ENCODE measurements at regions not wholly inside any gene's neighbourhood (a gene's known extent, or its start where the extent isn't known, plus 50 kb on each side); places are given as distances from the start of the nearest gene placed in this dataset.

GRCh38 chr3:3739330-3740060 is 59.7 kb upstream of the LRRN1 start:
- Histone ChIP-seq H3K27ac (ENCODE audit: low read depth in 1 of 2, low read length in 2 of 2) (no peak overlapping the region), H3K4me2 (replicated peaks; ENCODE audit: extremely low read depth, low read length, poor library complexity, severe bottlenecking) (no peak overlapping the region), H2AFZ (ENCODE audit: insufficient read depth, low read depth, low read length, poor library complexity, severe bottlenecking) (no peak overlapping the region), H3K4me1 (ENCODE audit: control insufficient read depth in 1 of 2, insufficient read depth in 2 of 2, low read length in 2 of 2) (no peaks in the 10 kb centered on the region), H3K4me3 (replicated peaks in 1 of 3; ENCODE audit: low read depth in 2 of 3, low read length in 3 of 3) (no peak overlapping the region), H3K9me3 (replicated peaks in 1 of 2; ENCODE audit: control insufficient read depth in 1 of 2, insufficient read depth in 1 of 2, low read length in 2 of 2) (no peaks in the 10 kb centered on the region), H3K36me3 (replicated peaks in 1 of 2; ENCODE audit: control insufficient read depth in 1 of 2, insufficient read depth in 2 of 2, low read length in 2 of 2) (no peaks in the 10 kb centered on the region), H4K20me1 (ENCODE audit: insufficient read depth, low read length) (no peaks in the 10 kb centered on the region), H3K9ac (ENCODE audit: insufficient read depth, low read length, poor library complexity, severe bottlenecking) (no peak overlapping the region), H3K79me2 (ENCODE audit: insufficient read depth, low read length) (no peaks in the 10 kb centered on the region), H3K27me3 (ENCODE audit: control insufficient read depth in 2 of 2, insufficient read depth in 2 of 2, low read length in 2 of 2) (no peaks in the 10 kb centered on the region)
- H3K27ac Mint-ChIP-seq: no peak overlapping the region
- no peaks in the 10 kb centered on the region for H3K36me3 Mint-ChIP-seq
- H3K4me1 Mint-ChIP-seq: no peaks in the 10 kb centered on the region
- 97% methylated on average over 8 of the region's 9 CpGs for WGBS (ENCODE audit: insufficient coverage)
- H3K4me3 Mint-ChIP-seq: no peak overlapping the region
- TF ChIP-seq CTCF (IDR thresholded peaks at IDR 0.05): no peak
- H3K27me3 Mint-ChIP-seq (ENCODE audit: low read depth in 3 of 3): peaks cover 0 to 4% (median 0%) of the 10 kb centered on the region in 3 donors
- peaks cover 0 to 7% (median 0%) of the 10 kb centered on the region in 7 donors for H3K9me3 Mint-ChIP-seq
- no peak for DNase-seq
- intact Hi-C loops (cut with micrococcal nuclease): no loop called here

GRCh38 chr3:3737531-3737930 is 61.7 kb upstream of the LRRN1 start:
- no peak overlapping the region for H3K27ac Mint-ChIP-seq
- H2AFZ ChIP-seq (ENCODE audit: insufficient read depth, low read depth, low read length, poor library complexity, severe bottlenecking): no peak overlapping the region
- H3K4me1 Mint-ChIP-seq: no peaks in the 10 kb centered on the region
- H3K9me3 ChIP-seq (replicated peaks in 1 of 2; ENCODE audit: control insufficient read depth in 1 of 2, insufficient read depth in 1 of 2, low read length in 2 of 2): no peaks in the 10 kb centered on the region
- H3K9me3 Mint-ChIP-seq: peaks cover 0 to 8% (median 0%) of the 10 kb centered on the region in 7 donors
- no CpG with 5 or more reads among the region's 2 CpGs for WGBS (ENCODE audit: insufficient coverage)
- H3K79me2 ChIP-seq (ENCODE audit: insufficient read depth, low read length): no peaks in the 10 kb centered on the region
- no peak overlapping the region for H3K9ac ChIP-seq (ENCODE audit: insufficient read depth, low read length, poor library complexity, severe bottlenecking)
- H3K4me3 ChIP-seq (replicated peaks in 1 of 3; ENCODE audit: low read depth in 2 of 3, low read length in 3 of 3): no peak overlapping the region
- no peak overlapping the region for H3K4me2 ChIP-seq (replicated peaks; ENCODE audit: extremely low read depth, low read length, poor library complexity, severe bottlenecking)
- H3K27me3 ChIP-seq (ENCODE audit: control insufficient read depth in 2 of 2, insufficient read depth in 2 of 2, low read length in 2 of 2): no peaks in the 10 kb centered on the region
- H4K20me1 ChIP-seq (ENCODE audit: insufficient read depth, low read length): no peaks in the 10 kb centered on the region
- intact Hi-C loops (cut with micrococcal nuclease): no loop called here
- H3K36me3 Mint-ChIP-seq: no peaks in the 10 kb centered on the region
- TF ChIP-seq CTCF (IDR thresholded peaks at IDR 0.05): no peak
- no peaks in the 10 kb centered on the region for H3K4me1 ChIP-seq (ENCODE audit: control insufficient read depth in 1 of 2, insufficient read depth in 2 of 2, low read length in 2 of 2)
- H3K4me3 Mint-ChIP-seq: no peak overlapping the region
- H3K36me3 ChIP-seq (replicated peaks in 1 of 2; ENCODE audit: control insufficient read depth in 1 of 2, insufficient read depth in 2 of 2, low read length in 2 of 2): no peaks in the 10 kb centered on the region
- no peak for DNase-seq
- peaks cover 0 to 4% (median 0%) of the 10 kb centered on the region in 3 donors for H3K27me3 Mint-ChIP-seq (ENCODE audit: low read depth in 3 of 3)
- H3K27ac ChIP-seq (ENCODE audit: low read depth in 1 of 2, low read length in 2 of 2): no peak overlapping the region
